ENCODE measurements at regions not wholly inside any gene's neighbourhood (a gene's known extent, or its start where the extent isn't known, plus 50 kb on each side); places are given as distances from the start of the nearest gene placed in this dataset.

GRCh38 chr6:43847741-43848630, 78.0 kb downstream of the VEGFA start:
- TF ChIP-seq SIN3A (IDR thresholded peaks at IDR 0.05; ENCODE audit: borderline replicate concordance, low read depth, low read length) (no peak), CTCF (IDR thresholded peaks at IDR 0.05) (no peak), USF1 (IDR thresholded peaks at IDR 0.05; ENCODE audit: borderline replicate concordance, low read depth) (no peak), JUND (IDR thresholded peaks at IDR 0.05) (no peak), GABPA (IDR thresholded peaks at IDR 0.05; ENCODE audit: low read depth) (no peak), TAF1 (IDR thresholded peaks at IDR 0.05; ENCODE audit: borderline replicate concordance, low read depth, low read length) (no peak), CHD2 (IDR thresholded peaks at IDR 0.05; ENCODE audit: low read length, partially characterized antibody) (no peak)

All from SK-N-SH (cell line).